HEK293T (cell line): ENCODE measurements at regions not wholly inside any gene's neighbourhood (a gene's known extent, or its start where the extent isn't known, plus 50 kb on each side); places are given as distances from the start of the nearest gene placed in this dataset.

Experiments used
- CTCF ChIA-PET: fragments of 350-600 bp; formaldehyde crosslinking; extraction: SDS; loops from one replicate; lab custom pipeline; 2021; ENCODE audit warnings: antibody characterized with exemption, inconsistent platforms; lab: Yijun Ruan, JAX
- POLR2A ChIA-PET: fragments of 350-600 bp; formaldehyde crosslinking; extraction: SDS; loops from one replicate; lab custom pipeline; 2020; ENCODE audit warnings: antibody characterized with exemption, inconsistent platforms; lab: Yijun Ruan, JAX
- DNase-seq: peaks from one replicate; pipeline ENCODE4 v3.0.0; 2012; ENCODE audit warnings: mixed read lengths; ENCODE audit errors: extremely low spot score
- ARNT ChIP-seq: fragments of 450-650 bp; IDR thresholded peaks from 2 replicates; pipeline ENCODE4 v1.6.1; 2017; ENCODE audit warnings: mild to moderate bottlenecking
- BHLHE40 ChIP-seq: fragments of 450-650 bp; IDR thresholded peaks from 2 replicates; pipeline ENCODE4 v1.6.1; 2016; ENCODE audit warnings: mild to moderate bottlenecking, moderate library complexity, borderline replicate concordance
- CTBP1 ChIP-seq: fragments of 450-650 bp; IDR thresholded peaks from 2 replicates; pipeline ENCODE4 v1.6.1; 2016; ENCODE audit warnings: borderline replicate concordance
- ELF4 ChIP-seq: fragments of 450-650 bp; IDR thresholded peaks from 2 replicates; pipeline ENCODE4 v1.6.1; 2017; ENCODE audit warnings: antibody characterized with exemption
- FOXA1 ChIP-seq: fragments of 450-650 bp; IDR thresholded peaks from 2 replicates; pipeline ENCODE4 v1.6.1; 2016; ENCODE audit warnings: mild to moderate bottlenecking
- FOXK2 ChIP-seq: fragments of 450-650 bp; IDR thresholded peaks from 2 replicates; pipeline ENCODE4 v1.6.1; 2016; ENCODE audit warnings: mild to moderate bottlenecking
- FOXM1 ChIP-seq: fragments of 450-650 bp; IDR thresholded peaks from 2 replicates; pipeline ENCODE4 v1.6.1; 2017; ENCODE audit warnings: mild to moderate bottlenecking, borderline replicate concordance
- HDGF ChIP-seq: fragments of 450-650 bp; IDR thresholded peaks from 2 replicates; pipeline ENCODE4 v1.6.1; 2017; ENCODE audit warnings: antibody characterized with exemption, borderline replicate concordance
- L3MBTL2 ChIP-seq: fragments of 450-650 bp; conservative IDR thresholded peaks from 2 replicates; pipeline ENCODE4 v1.6.1; 2016; ENCODE audit warnings: mild to moderate bottlenecking
- LEF1 ChIP-seq: fragments of 450-650 bp; IDR thresholded peaks from 2 replicates; pipeline ENCODE4 v1.6.1; 2017; ENCODE audit warnings: mild to moderate bottlenecking, borderline replicate concordance
- NFRKB ChIP-seq: fragments of 450-650 bp; IDR thresholded peaks from 2 replicates; pipeline ENCODE4 v1.6.1; 2016; ENCODE audit warnings: mild to moderate bottlenecking, moderate library complexity
- PKNOX1 ChIP-seq: fragments of 450-650 bp; IDR thresholded peaks from 2 replicates; pipeline ENCODE4 v1.6.1; 2016
- SP1 ChIP-seq: fragments of 450-650 bp; IDR thresholded peaks from 2 replicates; pipeline ENCODE4 v1.6.1; 2017
- SUZ12 ChIP-seq: fragments of 450-650 bp; IDR thresholded peaks from 2 replicates; pipeline ENCODE4 v1.6.1; 2016; ENCODE audit warnings: mild to moderate bottlenecking
- TARDBP ChIP-seq: fragments of 450-650 bp; IDR thresholded peaks from 2 replicates; pipeline ENCODE4 v1.6.1; 2016
- ZNF384 ChIP-seq: fragments of 450-650 bp; IDR thresholded peaks from 2 replicates; pipeline ENCODE4 v1.6.1; 2016

GRCh38 chr2:234873828-234874173, 78.0 kb upstream of the SH3BP4 start:
- ChIA-PET POLR2A (no interaction called here), CTCF (no interaction called here)
- TF ChIP-seq ZNF384 (no peak), FOXA1 (no peak), NFRKB (no peak), ELF4 (no peak)
- DNase-seq, result no peak

GRCh38 chr2:234873103-234873827, 78.6 kb upstream of the SH3BP4 start:
- CTCF ChIA-PET, result no interaction called here
- no peak for DNase-seq
- TF ChIP-seq FOXK2 (no peak), CTBP1 (no peak), PKNOX1 (no peak), ARNT (no peak), TARDBP (no peak), SP1 (no peak), LEF1 (no peak), BHLHE40 (no peak), ELF4 (no peak), SUZ12 (no peak), L3MBTL2 (no peak), NFRKB (no peak), HDGF (no peak), FOXA1 (no peak), FOXM1 (no peak)
- POLR2A ChIA-PET, result no interaction called here

- TF ChIP-seq TARDBP (no peak), NFRKB (no peak), FOXK2 (no peak), HDGF (no peak), FOXA1 (no peak)
- CTCF ChIA-PET, result no interaction called here
- POLR2A ChIA-PET, result no interaction called here
- DNase-seq, result no peak
These were observed 81.8 kb upstream of the SH3BP4 start for GRCh38 chr2:234869969-234870368.

- no peak for DNase-seq
- ChIA-PET CTCF (no interaction called here), POLR2A (no interaction called here)
- TF ChIP-seq NFRKB (no peak), BHLHE40 (no peak), LEF1 (no peak), ZNF384 (no peak), L3MBTL2 (no peak), FOXK2 (no peak), FOXA1 (no peak)
These were observed 82.7 kb upstream of the SH3BP4 start for GRCh38 chr2:234869164-234869563.

GRCh38 chr2:234867882-234868285, 83.9 kb upstream of the SH3BP4 start:
- ChIA-PET CTCF (interaction anchor here (0.6 kb wide), 1 partner anchor 287 kb away, joined by 3 read pairs; no protein-coding TSS in a partner anchor), POLR2A (no interaction called here)
- no peak for TF ChIP-seq ZNF384
- no peak for TF ChIP-seq PKNOX1
- TF ChIP-seq FOXK2, result no peak

GRCh38 chr2:234865586-234865985, 86.2 kb upstream of the SH3BP4 start:
- DNase-seq, result no peak
- ChIA-PET CTCF (no interaction called here), POLR2A (no interaction called here)
- TF ChIP-seq NFRKB, result no peak
- TF ChIP-seq SUZ12, result no peak
- no peak for TF ChIP-seq L3MBTL2
- no peak for TF ChIP-seq TARDBP
- no peak for TF ChIP-seq FOXM1
- no peak for TF ChIP-seq FOXA1
- no peak for TF ChIP-seq PKNOX1
- no peak for TF ChIP-seq ARNT
- no peak for TF ChIP-seq SP1
- TF ChIP-seq CTBP1, result no peak
- TF ChIP-seq BHLHE40, result no peak
- TF ChIP-seq LEF1, result no peak
- TF ChIP-seq FOXK2, result no peak
- no peak for TF ChIP-seq ELF4
- no peak for TF ChIP-seq HDGF
- no peak for TF ChIP-seq ZNF384

More at GRCh38 chr2:234867882-234868285, 83.9 kb upstream of the SH3BP4 start:
- DNase-seq, result no peak

- ChIA-PET CTCF (no interaction called here), POLR2A (no interaction called here)
- no peak for TF ChIP-seq CTBP1
- no peak for TF ChIP-seq PKNOX1
- no peak for TF ChIP-seq FOXK2
- TF ChIP-seq ARNT, result no peak
- TF ChIP-seq TARDBP, result no peak
- no peak for TF ChIP-seq SP1
- TF ChIP-seq L3MBTL2, result no peak
- TF ChIP-seq FOXA1, result no peak
- no peak for TF ChIP-seq SUZ12
- TF ChIP-seq HDGF, result no peak
- no peak for TF ChIP-seq FOXM1
- TF ChIP-seq NFRKB, result no peak
- TF ChIP-seq ZNF384, result no peak
- TF ChIP-seq BHLHE40, result no peak
- DNase-seq, result no peak
These were observed 86.8 kb upstream of the SH3BP4 start for GRCh38 chr2:234865040-234865439.
